Heart left ventricle (tissue), 16 donors: ENCODE measurements at regions not wholly inside any gene's neighbourhood (a gene's known extent, or its start where the extent isn't known, plus 50 kb on each side); places are given as distances from the start of the nearest gene placed in this dataset.
"Not testable (repeated sequence)": the region's sequence is repeated elsewhere in the genome, so short reads cannot be mapped to it uniquely, and the experiment has no call there.

Source experiments
- ATAC-seq, 4 donors: fragments of 200-7000 bp; cut with Tn5 transposase; one replicate each; pipeline ENCODE4 v1.9.1; 2020 to 2022; ENCODE audit warnings: moderate library complexity in 4 of 4, mild to moderate bottlenecking in 3 of 4, moderate number of reproducible peaks in 1 of 4
- DNase-seq, 5 donors: peaks; one replicate each; pipeline ENCODE4 v3.0.0-alpha.2; 2020
- H3K27ac ChIP-seq, 12 donors: fragments of 200-600 bp; sonication (generic) in 4 of 12; one replicate each; pipeline versions ENCODE4 v1.5.0 to v1.8.0; 2016 to 2022; ENCODE audit warnings: mild to moderate bottlenecking in 2 of 12
- H3K27me3 ChIP-seq, 9 donors: fragments of 200-600 bp; sonication (generic) in 2 of 9; one replicate each; pipeline versions ENCODE4 v1.5.1 to v1.8.0; 2016 to 2022; ENCODE audit warnings: mild to moderate bottlenecking in 3 of 9
- H3K36me3 ChIP-seq, 9 donors: fragments of 200-600 bp; sonication (generic) in 2 of 9; one replicate each; pipeline versions ENCODE4 v1.5.0 to v1.8.0; 2018 to 2022; ENCODE audit warnings: mild to moderate bottlenecking in 2 of 9
- H3K4me1 ChIP-seq, 12 donors: fragments of 200-600 bp; sonication (generic) in 4 of 12; one replicate each; pipeline versions ENCODE4 v1.5.0 to v1.8.0; 2016 to 2022; ENCODE audit warnings: mild to moderate bottlenecking in 3 of 12
- H3K4me3 ChIP-seq, 12 donors: fragments of 200-600 bp; sonication (generic) in 4 of 12; one replicate each; pipeline versions ENCODE4 v1.5.0 to v1.8.0; 2017 to 2022; ENCODE audit warnings: mild to moderate bottlenecking in 9 of 12, moderate library complexity in 4 of 12
- H3K9me3 ChIP-seq, 12 donors: fragments of 200-600 bp; sonication (generic) in 4 of 12; one replicate each; pipeline versions ENCODE4 v1.5.0 to v1.8.0; 2016 to 2022; ENCODE audit warnings: mild to moderate bottlenecking in 1 of 12
- CTCF ChIP-seq, 12 donors: fragments of 200-600 bp; sonication (generic) in 4 of 12; IDR thresholded peaks; one replicate each; pipeline versions ENCODE4 v1.5.0 to v1.8.0; 2018 to 2022; ENCODE audit warnings: antibody characterized with exemption in 12 of 12, mild to moderate bottlenecking in 5 of 12
- POLR2A ChIP-seq, 2 donors: fragments of 450-650 bp; IDR thresholded peaks; one replicate each; pipeline ENCODE4 v1.6.1; 2017; ENCODE audit warnings: antibody characterized with exemption in 2 of 2, mild to moderate bottlenecking in 2 of 2, moderate library complexity in 2 of 2
- WGBS, 4 donors: extraction: QIAGEN DNeasy Blood & Tissue Kit in 2 of 4; methylation state at CpG; one replicate each; pipeline versions ENCODE4 v1.1.5 to v1.1.7; 2013 to 2018; 5-methylcytosine and 5-hydroxymethylcytosine counted together
- intact Hi-C, 10 donors: fragments of 100-400 bp; cut with DNase I; formaldehyde crosslinking; loops; one replicate each; pipeline versions ENCODE4 v1.11.1 to v1.14.2; 2022
- donor health status: ischemic (EF 13 %, LVEDD 7.1; RV severe dilation, severe dysfunction).
- donor health status: healthy with polysubstance abuse.
- donor health status: DM: no; HTN: yes; CAD: no.
- donor health status: DM: no; HTN: no; CAD: no.
- donor health status: ischemic (EF 25% LVEDD 6.9; RV normal size, moderate dysfunction).
- donor health status: ischemic (EF 25% LVEDD 5.7; RV mildly dilated, moderate dysfunction).
- donor health status: healthy.
- donor health status: DM: yes; HTN: yes; CAD: no.
- donor health status: ischemic (EF 35%, LVEDD 5.7; RV mildly dilated, moderate dysfunction).
- donor health status: nonischemic (EF 11% LVEDD 7.7; RV severe dilation, severe dysfunction).
- donor health status: DM: yes; HTN: yes; CAD: no.
- donor health status: PGD.
- donor health status: ischemic (EF 29% LVEDD 5.4; RV normal size, mild dysfunction).
- donor health status: nonischemic (EF 23%, LVEDD 6.1; RV moderate dilation, normal function).

- intact Hi-C loops = no loop called here
- DNase-seq = no peak
- Histone ChIP-seq H3K9me3 (peaks cover 0 to 9% (median 0%) of the 10 kb centered on the region in 12 donors), H3K36me3 (no peaks in the 10 kb centered on the region), H3K27ac (no peak overlapping the region), H3K4me3 (no peak overlapping the region), H3K4me1 (no peaks in the 10 kb centered on the region), H3K27me3 (no peaks in the 10 kb centered on the region)
- no peak for ATAC-seq
- no peak for TF ChIP-seq POLR2A (IDR thresholded peaks at IDR 0.05)
- TF ChIP-seq CTCF (IDR thresholded peaks at IDR 0.05) = no peak
- 76 to 85% (median 82%) methylated on average over 8 of the region's 8 CpGs for WGBS, 4 donors
These were observed 129.8 kb downstream of the FGF18 start for GRCh38 chr5:171549274-171549673.

DNA sequence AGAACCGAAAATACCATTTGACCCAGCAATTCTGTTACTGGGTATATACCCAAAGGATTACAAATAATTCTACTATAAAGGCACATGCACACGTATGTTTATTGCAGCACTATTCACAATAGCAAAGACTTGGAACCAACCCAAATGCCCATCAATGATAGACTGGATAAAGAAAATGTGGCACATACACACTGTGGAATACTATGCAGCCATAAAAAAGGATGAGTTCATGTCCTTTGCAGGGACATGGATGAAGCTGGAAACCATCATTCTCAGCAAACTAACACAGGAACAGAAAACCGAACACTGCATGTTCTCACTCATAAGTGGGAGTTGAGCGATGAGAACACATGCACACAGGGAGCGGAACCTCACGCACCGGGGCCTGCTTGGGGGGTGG, 134.4 kb downstream of the FGF18 start:
- H3K36me3 ChIP-seq, H3K27me3 ChIP-seq, DNase-seq, intact Hi-C loops, ATAC-seq, H3K27ac ChIP-seq, H3K9me3 ChIP-seq, H3K4me3 ChIP-seq, H3K4me1 ChIP-seq: not testable (repeated sequence)
- 91 to 95% (median 92%) methylated on average over 7 of the region's 7 CpGs for whole genome bisulfite sequencing, 4 donors

DNA sequence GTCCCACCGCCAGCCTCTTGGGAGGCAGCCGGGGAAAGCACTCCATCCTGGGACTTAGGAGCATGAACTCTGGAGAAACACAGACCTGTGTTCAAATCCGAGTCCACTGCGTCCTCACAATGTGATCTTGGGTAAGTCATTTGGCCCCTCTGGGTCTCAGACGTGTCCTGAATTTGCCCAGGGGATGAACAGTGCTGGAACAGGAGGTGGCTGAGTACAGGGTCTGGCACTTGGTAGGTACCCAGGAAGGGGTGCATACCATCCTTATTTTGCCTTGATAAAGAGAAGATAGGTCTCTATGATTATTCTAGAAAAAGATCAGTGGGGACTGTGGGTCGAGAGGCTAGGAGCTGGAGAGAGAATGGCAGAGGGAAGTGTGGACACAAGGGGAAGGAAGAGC, 135.7 kb downstream of the FGF18 start:
- Histone ChIP-seq H3K27ac (no peak overlapping the region), H3K27me3 (no peaks in the 10 kb centered on the region), H3K4me3 (no peak overlapping the region), H3K4me1 (no peaks in the 10 kb centered on the region), H3K36me3 (no peaks in the 10 kb centered on the region), H3K9me3 (peaks cover 0 to 9% (median 0%) of the 10 kb centered on the region in 12 donors)
- 74 to 96% (median 82%) methylated on average over 6 of the region's 6 CpGs for WGBS, 4 donors
- intact Hi-C loops = no loop called here
- TF ChIP-seq CTCF (IDR thresholded peaks at IDR 0.05) (no peak), POLR2A (IDR thresholded peaks at IDR 0.05) (no peak)
- DNase-seq (no peak), ATAC-seq (no peak)

DNA sequence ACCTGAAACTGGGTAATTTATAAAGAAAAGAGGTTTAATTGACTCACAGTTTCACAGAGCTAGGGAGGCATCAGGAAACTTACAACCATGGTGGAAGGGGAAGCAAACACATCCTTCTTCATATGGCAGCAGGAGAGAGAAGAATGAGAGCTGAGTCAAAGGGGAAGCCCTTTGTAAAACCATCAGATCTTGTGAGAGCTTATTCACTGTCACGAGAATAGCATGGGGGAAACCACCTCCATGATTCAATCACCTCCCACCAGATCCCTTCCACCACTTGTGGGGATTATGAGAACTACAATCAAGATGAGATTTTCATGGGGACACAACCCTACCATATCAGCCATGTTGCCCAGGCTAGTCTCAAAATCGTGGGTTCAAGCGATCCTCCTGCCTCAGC, 143.4 kb downstream of the FGF18 start:
- intact Hi-C loops = no loop called here
- Histone ChIP-seq H3K4me1 (no peaks in the 10 kb centered on the region), H3K27ac (no peak overlapping the region), H3K36me3 (no peaks in the 10 kb centered on the region), H3K9me3 (peaks cover 0 to under 1% (median 0%) of the 10 kb centered on the region in 12 donors), H3K27me3 (no peaks in the 10 kb centered on the region), H3K4me3 (no peak overlapping the region)
- DNase-seq (no peak), ATAC-seq (no peak)
- TF ChIP-seq CTCF (IDR thresholded peaks at IDR 0.05) (no peak), POLR2A (IDR thresholded peaks at IDR 0.05) (no peak)
- WGBS, 4 donors = 80 to 91% (median 89%) methylated on average over 3 of the region's 3 CpGs

DNA sequence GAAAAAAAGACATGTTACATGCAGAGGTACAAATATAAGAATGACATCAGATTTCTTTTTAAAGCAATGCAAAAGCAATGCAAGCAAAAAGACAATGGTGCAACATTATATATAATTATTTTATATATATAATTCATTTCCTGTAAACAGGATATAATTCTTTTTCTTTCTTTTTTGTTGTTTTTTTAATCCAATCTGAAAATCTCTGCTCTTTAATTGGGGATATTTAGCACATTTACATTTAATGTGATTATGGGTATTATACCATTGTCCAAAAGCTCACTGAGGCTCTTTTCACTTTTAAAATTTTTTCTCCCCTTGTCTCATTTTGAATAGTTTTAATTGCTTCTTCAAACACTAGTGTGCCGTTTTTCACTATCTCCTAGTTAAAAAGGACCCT, 148.9 kb downstream of the FGF18 start:
- no peak overlapping the region for H3K27ac ChIP-seq
- H3K9me3 ChIP-seq = peaks cover 0 to 28% (median 14%) of the 10 kb centered on the region in 12 donors
- DNase-seq = no peak
- H3K36me3 ChIP-seq = no peaks in the 10 kb centered on the region
- no peaks in the 10 kb centered on the region for H3K27me3 ChIP-seq
- no peak overlapping the region for H3K4me3 ChIP-seq
- no peak for ATAC-seq
- WGBS, 4 donors = 83 to 93% (median 88%) methylated on average over 1 of the region's 1 CpG
- TF ChIP-seq CTCF (IDR thresholded peaks at IDR 0.05) (no peak), POLR2A (IDR thresholded peaks at IDR 0.05) (no peak)
- intact Hi-C loops = no loop called here
- H3K4me1 ChIP-seq = peaks cover 0 to 12% (median 0%) of the 10 kb centered on the region in 12 donors
